ENCODE measurements at regions not wholly inside any gene's neighbourhood (a gene's known extent, or its start where the extent isn't known, plus 50 kb on each side); places are given as distances from the start of the nearest gene placed in this dataset.

- peak; percentile 4 for DNase-seq
These were observed 179.7 kb downstream of the IRF8 start for GRCh38 chr16:86078711-86079110.

GRCh38 chr16:86079255-86079885, 180.4 kb downstream of the IRF8 start:
- peak; percentile 8 for DNase-seq

- DNase-seq, result no peak
These were observed 181.3 kb downstream of the IRF8 start for GRCh38 chr16:86080131-86080875.

GRCh38 chr16:86080982-86081381, 182.0 kb downstream of the IRF8 start:
- DNase-seq, result no peak

GRCh38 chr16:86082418-86083030, 183.6 kb downstream of the IRF8 start:
- peak; percentile 9 for DNase-seq

GRCh38 chr16:86083382-86084002, 184.5 kb downstream of the IRF8 start:
- peak; percentile 10 for DNase-seq

GRCh38 chr16:86085161-86085611, 186.2 kb downstream of the IRF8 start:
- no peak for DNase-seq

GRCh38 chr16:86085795-86086194, 186.8 kb downstream of the IRF8 start:
- no peak for DNase-seq

- DNase-seq, result no peak
These were observed 187.5 kb downstream of the IRF8 start for GRCh38 chr16:86086471-86086870.

GRCh38 chr16:86087011-86087895, 188.3 kb downstream of the IRF8 start:
- DNase-seq, result no peak

GRCh38 chr16:86087896-86088230, 188.9 kb downstream of the IRF8 start:
- DNase-seq, result no peak

- no peak for DNase-seq
These were observed 189.3 kb downstream of the IRF8 start for GRCh38 chr16:86088287-86088686.

- no peak for DNase-seq
These were observed 189.9 kb downstream of the IRF8 start for GRCh38 chr16:86088816-86089215.

- no peak for DNase-seq
These were observed 190.5 kb downstream of the IRF8 start for GRCh38 chr16:86089334-86089900.

- no peak for DNase-seq
These were observed 191.0 kb downstream of the IRF8 start for GRCh38 chr16:86089991-86090390.

GRCh38 chr16:86090461-86091170, 191.7 kb downstream of the IRF8 start:
- no peak for DNase-seq

GRCh38 chr16:86091976-86092375, 193.0 kb downstream of the IRF8 start:
- no peak for DNase-seq

- DNase-seq, result no peak
These were observed 193.9 kb downstream of the IRF8 start for GRCh38 chr16:86092586-86093480.

- no peak for DNase-seq
These were observed 195.1 kb downstream of the IRF8 start for GRCh38 chr16:86093801-86094750.

All from left hindlimb (tissue), 1 donor.